ENCODE measurements at regions not wholly inside any gene's neighbourhood (a gene's known extent, or its start where the extent isn't known, plus 50 kb on each side); places are given as distances from the start of the nearest gene placed in this dataset.

DNA sequence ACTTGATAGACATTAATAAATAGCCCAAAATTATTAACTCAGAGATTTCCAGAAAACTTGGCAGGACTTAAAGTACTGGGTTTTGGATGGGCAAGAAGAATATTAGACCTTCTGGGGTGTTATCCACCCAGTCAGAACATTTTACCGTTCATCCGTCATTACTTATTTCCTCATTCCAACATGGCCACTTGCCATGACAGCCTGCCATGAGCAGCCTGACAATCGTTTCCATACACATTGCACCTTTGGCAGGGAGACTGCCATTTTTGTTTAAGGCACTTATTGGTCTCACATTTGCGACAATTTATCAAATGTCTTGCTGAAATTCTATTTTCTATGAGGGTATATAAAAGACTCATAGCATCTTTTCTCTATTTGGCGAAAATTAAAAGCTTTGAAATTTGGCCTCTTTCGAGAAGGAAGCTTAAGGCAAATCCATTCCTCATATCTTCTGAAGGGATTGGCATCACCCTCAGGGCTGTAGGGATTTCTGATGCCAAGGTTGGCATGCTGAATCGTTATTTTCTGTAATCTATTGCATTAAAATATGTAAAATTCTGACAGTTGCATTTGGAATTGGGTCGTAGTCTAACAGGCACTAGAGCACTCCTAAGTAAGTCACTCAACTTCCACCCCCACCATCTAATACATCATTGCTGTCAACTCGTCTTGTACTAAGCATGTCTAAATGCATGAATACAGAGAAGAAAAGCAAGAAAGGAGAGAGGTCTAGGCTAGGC is 406.3 kb upstream of the PIK3C3 start:
- no peak for TF ChIP-seq EP300 (IDR thresholded peaks at IDR 0.05)
- TF ChIP-seq, protein P1, sequence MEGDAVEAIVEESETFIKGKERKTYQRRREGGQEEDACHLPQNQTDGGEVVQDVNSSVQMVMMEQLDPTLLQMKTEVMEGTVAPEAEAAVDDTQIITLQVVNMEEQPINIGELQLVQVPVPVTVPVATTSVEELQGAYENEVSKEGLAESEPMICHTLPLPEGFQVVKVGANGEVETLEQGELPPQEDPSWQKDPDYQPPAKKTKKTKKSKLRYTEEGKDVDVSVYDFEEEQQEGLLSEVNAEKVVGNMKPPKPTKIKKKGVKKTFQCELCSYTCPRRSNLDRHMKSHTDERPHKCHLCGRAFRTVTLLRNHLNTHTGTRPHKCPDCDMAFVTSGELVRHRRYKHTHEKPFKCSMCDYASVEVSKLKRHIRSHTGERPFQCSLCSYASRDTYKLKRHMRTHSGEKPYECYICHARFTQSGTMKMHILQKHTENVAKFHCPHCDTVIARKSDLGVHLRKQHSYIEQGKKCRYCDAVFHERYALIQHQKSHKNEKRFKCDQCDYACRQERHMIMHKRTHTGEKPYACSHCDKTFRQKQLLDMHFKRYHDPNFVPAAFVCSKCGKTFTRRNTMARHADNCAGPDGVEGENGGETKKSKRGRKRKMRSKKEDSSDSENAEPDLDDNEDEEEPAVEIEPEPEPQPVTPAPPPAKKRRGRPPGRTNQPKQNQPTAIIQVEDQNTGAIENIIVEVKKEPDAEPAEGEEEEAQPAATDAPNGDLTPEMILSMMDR (IDR thresholded peaks at IDR 0.05): no peak

All from ovary (tissue), 3 donors.